HCT116 (cell line): ENCODE measurements at regions not wholly inside any gene's neighbourhood (a gene's known extent, or its start where the extent isn't known, plus 50 kb on each side); places are given as distances from the start of the nearest gene placed in this dataset.

Experiments
- CEBPB ChIP-seq: IDR thresholded peaks from 2 replicates; pipeline ENCODE4 v1.6.1; 2012; ENCODE audit warnings: low read depth
- EZH2phosphoT487 ChIP-seq: fragments of 200-600 bp; IDR thresholded peaks from 2 replicates; pipeline ENCODE4 v1.6.1; 2018; ENCODE audit warnings: antibody characterized with exemption, borderline replicate concordance
- TCF7L2 ChIP-seq: IDR thresholded peaks from 2 replicates; pipeline ENCODE4 v1.7.0; 2011; ENCODE audit warnings: borderline replicate concordance, inconsistent platforms; ENCODE audit not compliant: insufficient read depth, insufficient read length; ENCODE audit errors: extremely low read depth
- ZFX ChIP-seq: fragments of 450-650 bp; IDR thresholded peaks from 2 replicates; pipeline ENCODE4 v1.6.1; 2017
- ZNF274 ChIP-seq: fragments of 200-500 bp; sonication (Bioruptor generic); IDR thresholded peaks from 2 replicates; pipeline ENCODE4 v1.6.1; 2014; ENCODE audit warnings: mild to moderate bottlenecking, low read depth, low read length, inconsistent platforms
- TF ChIP-seq, protein P1 (sequence below), 3 experiments: fragments of 200-600 bp in 1 of 3; sonication (generic) in 1 of 3; IDR thresholded peaks in 2 of 3; conservative IDR thresholded peaks in 1 of 3; 2 replicates each; pipeline ENCODE4 v1.5.1; 2012 to 2017; ENCODE audit warnings: low read depth in 2 of 3, low read length in 2 of 3, antibody characterized with exemption in 1 of 3, borderline replicate concordance in 1 of 3, control low read depth in 1 of 3, mild to moderate bottlenecking in 1 of 3, mixed read lengths in 1 of 3, mixed run types in 1 of 3, moderate library complexity in 1 of 3; ENCODE audit not compliant: insufficient read depth in 1 of 3
- TF ChIP-seq, protein P2 (sequence below): IDR thresholded peaks from 2 replicates; pipeline ENCODE4 v1.6.1; 2012
- TF ChIP-seq, protein P3 (sequence below): IDR thresholded peaks from 2 replicates; pipeline ENCODE4 v1.6.1; 2012

DNA sequence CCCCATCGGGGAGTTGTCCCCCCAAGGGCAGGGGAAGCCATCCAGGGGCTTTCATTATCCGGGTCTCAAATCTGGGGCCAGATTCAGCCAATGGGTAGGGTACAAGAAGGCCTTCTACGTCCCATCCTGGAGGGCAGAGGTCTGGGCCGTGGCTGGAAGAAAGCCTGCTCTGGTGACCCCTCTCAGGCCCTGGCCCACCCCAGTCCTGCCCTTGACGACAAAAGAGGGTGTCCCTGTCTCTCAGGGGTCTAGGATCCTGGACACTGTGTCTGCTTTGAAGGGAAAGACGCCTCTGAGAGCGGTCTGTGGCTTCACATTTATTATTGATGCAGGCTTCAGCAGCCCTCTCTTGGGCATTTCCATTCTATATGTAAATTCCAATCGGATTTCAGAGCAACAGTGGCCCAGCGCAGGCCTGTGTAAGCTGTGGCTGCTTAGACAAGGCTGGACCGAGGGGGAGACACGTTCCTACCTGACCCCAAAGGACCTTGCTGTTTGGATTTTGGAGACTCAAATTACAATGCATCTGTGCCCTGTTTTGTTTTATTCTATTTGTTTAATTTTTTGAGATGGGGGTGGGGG, 83.2 kb upstream of the BAIAP2L1 start:
- no peak for TF ChIP-seq ZNF274
- TF ChIP-seq, protein P1, sequence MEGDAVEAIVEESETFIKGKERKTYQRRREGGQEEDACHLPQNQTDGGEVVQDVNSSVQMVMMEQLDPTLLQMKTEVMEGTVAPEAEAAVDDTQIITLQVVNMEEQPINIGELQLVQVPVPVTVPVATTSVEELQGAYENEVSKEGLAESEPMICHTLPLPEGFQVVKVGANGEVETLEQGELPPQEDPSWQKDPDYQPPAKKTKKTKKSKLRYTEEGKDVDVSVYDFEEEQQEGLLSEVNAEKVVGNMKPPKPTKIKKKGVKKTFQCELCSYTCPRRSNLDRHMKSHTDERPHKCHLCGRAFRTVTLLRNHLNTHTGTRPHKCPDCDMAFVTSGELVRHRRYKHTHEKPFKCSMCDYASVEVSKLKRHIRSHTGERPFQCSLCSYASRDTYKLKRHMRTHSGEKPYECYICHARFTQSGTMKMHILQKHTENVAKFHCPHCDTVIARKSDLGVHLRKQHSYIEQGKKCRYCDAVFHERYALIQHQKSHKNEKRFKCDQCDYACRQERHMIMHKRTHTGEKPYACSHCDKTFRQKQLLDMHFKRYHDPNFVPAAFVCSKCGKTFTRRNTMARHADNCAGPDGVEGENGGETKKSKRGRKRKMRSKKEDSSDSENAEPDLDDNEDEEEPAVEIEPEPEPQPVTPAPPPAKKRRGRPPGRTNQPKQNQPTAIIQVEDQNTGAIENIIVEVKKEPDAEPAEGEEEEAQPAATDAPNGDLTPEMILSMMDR (IDR thresholded peaks at IDR 0.05 in 2 of 3, conservative IDR thresholded peaks at IDR 0.05 in 1 of 3; ENCODE audit: borderline replicate concordance in 1 of 3, insufficient read depth in 1 of 3, low read depth in 2 of 3, low read length in 2 of 3), result no peak
- TF ChIP-seq, protein P2, sequence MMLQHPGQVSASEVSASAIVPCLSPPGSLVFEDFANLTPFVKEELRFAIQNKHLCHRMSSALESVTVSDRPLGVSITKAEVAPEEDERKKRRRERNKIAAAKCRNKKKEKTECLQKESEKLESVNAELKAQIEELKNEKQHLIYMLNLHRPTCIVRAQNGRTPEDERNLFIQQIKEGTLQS, result no peak
- TF ChIP-seq, protein P3, sequence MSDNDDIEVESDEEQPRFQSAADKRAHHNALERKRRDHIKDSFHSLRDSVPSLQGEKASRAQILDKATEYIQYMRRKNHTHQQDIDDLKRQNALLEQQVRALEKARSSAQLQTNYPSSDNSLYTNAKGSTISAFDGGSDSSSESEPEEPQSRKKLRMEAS, result no peak
- no peak for TF ChIP-seq CEBPB
- no peak for TF ChIP-seq TCF7L2
- no peak for TF ChIP-seq ZFX
- no peak for TF ChIP-seq EZH2phosphoT487
